Progenitor cell of endocrine pancreas (in vitro differentiated cells): ENCODE measurements at regions not wholly inside any gene's neighbourhood (a gene's known extent, or its start where the extent isn't known, plus 50 kb on each side); places are given as distances from the start of the nearest gene placed in this dataset.

ENCODE experiments used
- DNase-seq: peaks from one replicate; pipeline ENCODE4 v3.0.0; 2021; ENCODE audit warnings: low spot score; ENCODE audit not compliant: unreplicated experiment
- H3K27ac Mint-ChIP-seq: 2 replicates; pipeline ENCODE4 v1.8.0; 2021; ENCODE audit warnings: mild to moderate bottlenecking, moderate library complexity, mixed read lengths
- H3K27me3 Mint-ChIP-seq: 2 replicates; pipeline ENCODE4 v1.8.0; 2021; ENCODE audit warnings: mixed read lengths
- H3K36me3 Mint-ChIP-seq: 2 replicates; pipeline ENCODE4 v1.8.0; 2022; ENCODE audit warnings: mixed read lengths; ENCODE audit not compliant: insufficient read depth
- H3K4me1 Mint-ChIP-seq: 2 replicates; pipeline ENCODE4 v1.8.0; 2021; ENCODE audit warnings: low read depth, mixed read lengths
- H3K4me3 Mint-ChIP-seq: 2 replicates; pipeline ENCODE4 v1.8.0; 2021; ENCODE audit warnings: low read depth, mild to moderate bottlenecking, moderate library complexity, mixed read lengths
- H3K9me3 Mint-ChIP-seq: 2 replicates; pipeline ENCODE4 v1.8.0; 2021; ENCODE audit warnings: low read depth, mixed read lengths
- TF ChIP-seq, protein P1 (sequence below): fragments of 200-600 bp; sonication (generic); IDR thresholded peaks from one replicate; pipeline ENCODE4 v1.5.0; 2021; ENCODE audit warnings: antibody characterized with exemption, mild to moderate bottlenecking; ENCODE audit not compliant: unreplicated experiment

GRCh38 chr5:103721183-103721582 lies 158.6 kb upstream of the NUDT12 start:
- H3K4me3 Mint-ChIP-seq, result no peak overlapping the region
- H3K9me3 Mint-ChIP-seq, result peaks cover 16% of the 10 kb centered on the region
- DNase-seq, result no peak
- no peak overlapping the region for H3K27ac Mint-ChIP-seq
- no peaks in the 10 kb centered on the region for H3K4me1 Mint-ChIP-seq
- no peaks in the 10 kb centered on the region for H3K27me3 Mint-ChIP-seq
- H3K36me3 Mint-ChIP-seq, result no peaks in the 10 kb centered on the region
- TF ChIP-seq, protein P1, sequence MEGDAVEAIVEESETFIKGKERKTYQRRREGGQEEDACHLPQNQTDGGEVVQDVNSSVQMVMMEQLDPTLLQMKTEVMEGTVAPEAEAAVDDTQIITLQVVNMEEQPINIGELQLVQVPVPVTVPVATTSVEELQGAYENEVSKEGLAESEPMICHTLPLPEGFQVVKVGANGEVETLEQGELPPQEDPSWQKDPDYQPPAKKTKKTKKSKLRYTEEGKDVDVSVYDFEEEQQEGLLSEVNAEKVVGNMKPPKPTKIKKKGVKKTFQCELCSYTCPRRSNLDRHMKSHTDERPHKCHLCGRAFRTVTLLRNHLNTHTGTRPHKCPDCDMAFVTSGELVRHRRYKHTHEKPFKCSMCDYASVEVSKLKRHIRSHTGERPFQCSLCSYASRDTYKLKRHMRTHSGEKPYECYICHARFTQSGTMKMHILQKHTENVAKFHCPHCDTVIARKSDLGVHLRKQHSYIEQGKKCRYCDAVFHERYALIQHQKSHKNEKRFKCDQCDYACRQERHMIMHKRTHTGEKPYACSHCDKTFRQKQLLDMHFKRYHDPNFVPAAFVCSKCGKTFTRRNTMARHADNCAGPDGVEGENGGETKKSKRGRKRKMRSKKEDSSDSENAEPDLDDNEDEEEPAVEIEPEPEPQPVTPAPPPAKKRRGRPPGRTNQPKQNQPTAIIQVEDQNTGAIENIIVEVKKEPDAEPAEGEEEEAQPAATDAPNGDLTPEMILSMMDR, result no peak

DNA sequence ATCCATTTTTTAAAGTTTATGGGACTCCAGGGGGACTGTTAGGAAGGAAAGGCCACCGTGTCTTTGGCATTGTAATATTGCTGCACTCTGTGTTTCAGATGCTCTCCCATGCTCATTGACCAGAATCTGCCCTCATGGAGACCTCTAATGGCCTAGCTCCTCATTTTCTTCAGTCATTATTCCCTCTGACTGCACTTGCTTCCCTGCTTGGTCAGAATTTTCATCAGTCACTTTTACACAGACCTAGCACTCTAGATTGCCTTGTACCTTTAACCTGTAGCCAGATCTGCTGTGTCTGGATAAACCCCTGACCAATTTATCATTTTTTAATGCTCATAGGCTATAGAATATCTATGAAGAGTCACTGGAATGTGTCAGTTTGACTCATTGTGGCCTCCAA lies 155.5 kb upstream of the NUDT12 start:
- H3K4me3 Mint-ChIP-seq, result no peak overlapping the region
- TF ChIP-seq, protein P1, result no peak
- no peaks in the 10 kb centered on the region for H3K36me3 Mint-ChIP-seq
- peaks cover 16% of the 10 kb centered on the region for H3K9me3 Mint-ChIP-seq
- H3K27me3 Mint-ChIP-seq, result no peaks in the 10 kb centered on the region
- no peaks in the 10 kb centered on the region for H3K4me1 Mint-ChIP-seq
- no peak overlapping the region for H3K27ac Mint-ChIP-seq
- DNase-seq, result no peak

DNA sequence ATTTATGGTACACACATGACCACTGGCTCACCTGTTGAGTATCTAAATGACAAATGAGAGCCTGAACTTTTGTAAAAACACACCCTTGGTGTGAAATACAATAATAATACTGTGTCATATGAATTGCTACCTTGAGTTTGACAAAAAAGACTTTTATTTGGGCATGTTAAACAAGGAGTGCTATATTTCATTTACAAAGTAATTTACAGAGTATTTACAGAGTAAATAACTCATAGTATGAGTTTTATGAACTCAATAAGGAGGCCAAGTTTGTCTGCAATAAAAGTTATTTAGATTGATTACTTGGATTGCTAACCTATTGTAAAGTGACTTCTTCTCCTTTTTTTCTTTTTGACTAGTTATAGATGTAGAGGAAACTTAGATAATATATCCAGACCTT lies 146.0 kb upstream of the NUDT12 start:
- Mint-ChIP-seq H3K4me1 (no peaks in the 10 kb centered on the region), H3K4me3 (no peak overlapping the region), H3K36me3 (no peaks in the 10 kb centered on the region), H3K27me3 (no peaks in the 10 kb centered on the region), H3K9me3 (no peaks in the 10 kb centered on the region), H3K27ac (no peak overlapping the region)
- no peak for DNase-seq
- TF ChIP-seq, protein P1, result no peak

GRCh38 chr5:103706939-103707682 lies 144.5 kb upstream of the NUDT12 start:
- TF ChIP-seq, protein P1, result no peak

GRCh38 chr5:103703617-103704016 lies 141.0 kb upstream of the NUDT12 start:
- peaks cover 2% of the 10 kb centered on the region for H3K4me1 Mint-ChIP-seq
- no peaks in the 10 kb centered on the region for H3K9me3 Mint-ChIP-seq
- H3K27ac Mint-ChIP-seq, result no peak overlapping the region
- no peak for DNase-seq
- H3K27me3 Mint-ChIP-seq, result no peaks in the 10 kb centered on the region
- H3K4me3 Mint-ChIP-seq, result no peak overlapping the region
- H3K36me3 Mint-ChIP-seq, result no peaks in the 10 kb centered on the region
- TF ChIP-seq, protein P1, result no peak

More at GRCh38 chr5:103706939-103707682, 144.5 kb upstream of the NUDT12 start:
- no peak for DNase-seq
- Mint-ChIP-seq H3K27ac (no peak overlapping the region), H3K36me3 (no peaks in the 10 kb centered on the region), H3K4me1 (peaks cover 2% of the 10 kb centered on the region), H3K9me3 (no peaks in the 10 kb centered on the region), H3K27me3 (no peaks in the 10 kb centered on the region), H3K4me3 (no peak overlapping the region)
